CD14-positive monocyte (primary cell): ENCODE measurements at regions not wholly inside any gene's neighbourhood (a gene's known extent, or its start where the extent isn't known, plus 50 kb on each side); places are given as distances from the start of the nearest gene placed in this dataset.
"Not testable (repeated sequence)": the region's sequence is repeated elsewhere in the genome, so short reads cannot be mapped to it uniquely, and the experiment has no call there.

ENCODE experiments used
- DNase-seq, 3 donors: peaks; one replicate each; pipeline ENCODE4 v3.0.0-alpha.2; 2011 to 2022
- H2AFZ ChIP-seq: 2 replicates; pipeline ENCODE4 v1.6.0; 2012; ENCODE audit warnings: mild to moderate bottlenecking, low read depth, low read length, inconsistent platforms; ENCODE audit not compliant: insufficient read depth, poor library complexity, severe bottlenecking
- H3K27ac ChIP-seq, 2 donors: 1 replicate in 1 of 2; 2 replicates in 1 of 2; pipeline ENCODE4 v1.5.1; 2012 to 2013; ENCODE audit warnings: low read length in 2 of 2, control low read depth in 1 of 2, inconsistent platforms in 1 of 2, low read depth in 1 of 2, mild to moderate bottlenecking in 1 of 2
- H3K27me3 ChIP-seq, 2 donors: one replicate each; pipeline versions ENCODE4 v1.6.0 to v1.6.1; 2011 to 2013; ENCODE audit warnings: low read length in 2 of 2; ENCODE audit not compliant: control insufficient read depth in 2 of 2, insufficient read depth in 2 of 2
- H3K36me3 ChIP-seq, 2 donors: replicated peaks in 1 of 2; 1 replicate in 1 of 2; 2 replicates in 1 of 2; pipeline versions ENCODE4 v1.5.1 to v1.6.1; 2012 to 2013; ENCODE audit warnings: low read length in 2 of 2, control low read depth in 1 of 2, inconsistent platforms in 1 of 2, mild to moderate bottlenecking in 1 of 2; ENCODE audit not compliant: insufficient read depth in 2 of 2, control insufficient read depth in 1 of 2
- H3K4me1 ChIP-seq, 2 donors: 1 replicate in 1 of 2; 2 replicates in 1 of 2; pipeline versions ENCODE4 v1.5.1 to v1.6.1; 2012 to 2013; ENCODE audit warnings: low read length in 2 of 2, control low read depth in 1 of 2, inconsistent platforms in 1 of 2, mild to moderate bottlenecking in 1 of 2, moderate library complexity in 1 of 2; ENCODE audit not compliant: insufficient read depth in 2 of 2, control insufficient read depth in 1 of 2
- H3K4me2 ChIP-seq: replicated peaks from 2 replicates; pipeline ENCODE3; 2012; ENCODE audit warnings: low read length, moderate library complexity, mild to moderate bottlenecking; ENCODE audit not compliant: poor library complexity, severe bottlenecking; ENCODE audit errors: extremely low read depth
- H3K4me3 ChIP-seq, 3 experiments: fragments of 200-600 bp in 1 of 3; sonication (generic) in 1 of 3; replicated peaks in 1 of 3; 1 replicate in 2 of 3; 2 replicates in 1 of 3; pipeline ENCODE4 v1.5.1; 2011 to 2013; ENCODE audit warnings: low read length in 3 of 3, mild to moderate bottlenecking in 3 of 3, control low read depth in 2 of 3, low read depth in 2 of 3, inconsistent platforms in 1 of 3, moderate library complexity in 1 of 3
- H3K79me2 ChIP-seq: 2 replicates; pipeline ENCODE4 v1.6.0; 2012; ENCODE audit warnings: mild to moderate bottlenecking, control low read depth, inconsistent platforms, low read length, moderate library complexity; ENCODE audit not compliant: insufficient read depth
- H3K9ac ChIP-seq: 2 replicates; pipeline ENCODE4 v1.6.0; 2017; ENCODE audit warnings: low read length, mild to moderate bottlenecking; ENCODE audit not compliant: insufficient read depth, poor library complexity, severe bottlenecking
- H3K9me3 ChIP-seq, 2 donors: replicated peaks in 1 of 2; 1 replicate in 1 of 2; 2 replicates in 1 of 2; pipeline versions ENCODE4 v1.5.1 to v1.6.1; 2012 to 2013; ENCODE audit warnings: low read length in 2 of 2, control low read depth in 1 of 2; ENCODE audit not compliant: control insufficient read depth in 1 of 2, insufficient read depth in 1 of 2
- H4K20me1 ChIP-seq: 2 replicates; pipeline ENCODE4 v1.6.0; 2012; ENCODE audit warnings: mild to moderate bottlenecking, low read length, control low read depth, moderate library complexity; ENCODE audit not compliant: insufficient read depth
- H3K27ac Mint-ChIP-seq, 7 donors: one replicate each; pipeline ENCODE4 v1.8.0; 2020; ENCODE audit warnings: mild to moderate bottlenecking in 7 of 7, mixed read lengths in 7 of 7, moderate library complexity in 6 of 7, inconsistent platforms in 2 of 7
- H3K27me3 Mint-ChIP-seq, 3 donors: one replicate each; pipeline ENCODE4 v1.8.0; 2021 to 2022; ENCODE audit warnings: low read depth in 3 of 3, mild to moderate bottlenecking in 3 of 3, mixed read lengths in 3 of 3, moderate library complexity in 3 of 3, inconsistent platforms in 1 of 3
- H3K36me3 Mint-ChIP-seq, 2 donors: one replicate each; pipeline ENCODE4 v1.8.0; 2020; ENCODE audit warnings: mixed read lengths in 2 of 2, inconsistent platforms in 1 of 2, mild to moderate bottlenecking in 1 of 2
- H3K4me1 Mint-ChIP-seq: one replicate; pipeline ENCODE4 v1.8.0; 2020; ENCODE audit warnings: mild to moderate bottlenecking, mixed read lengths
- H3K4me3 Mint-ChIP-seq, 2 donors: one replicate each; pipeline ENCODE4 v1.8.0; 2020; ENCODE audit warnings: mild to moderate bottlenecking in 2 of 2, mixed read lengths in 2 of 2, moderate library complexity in 1 of 2
- H3K9me3 Mint-ChIP-seq, 7 donors: one replicate each; pipeline ENCODE4 v1.8.0; 2020 to 2022; ENCODE audit warnings: mixed read lengths in 7 of 7, mild to moderate bottlenecking in 6 of 7, moderate library complexity in 6 of 7, inconsistent platforms in 2 of 7
- CTCF ChIP-seq: fragments of 200-600 bp; IDR thresholded peaks from one replicate; pipeline ENCODE4 v1.8.0; 2022; ENCODE audit warnings: antibody characterized with exemption, mild to moderate bottlenecking
- WGBS: methylation state at CpG from one replicate; pipeline ENCODE4 v1.1.5; 2013; ENCODE audit warnings: missing lambda C conversion rate; ENCODE audit not compliant: insufficient coverage; 5-methylcytosine and 5-hydroxymethylcytosine counted together
- intact Hi-C, 2 donors: fragments of 100-400 bp; cut with micrococcal nuclease; formaldehyde crosslinking; loops; one replicate each; pipeline versions ENCODE4 v1.15.0 to v1.15.1; 2023

GRCh38 chr1:191438979-191439378 lies 719.3 kb upstream of the RGS18 start:
- no peak overlapping the region for H3K27ac ChIP-seq
- no peak overlapping the region for H3K4me3 Mint-ChIP-seq
- no CpG with 5 or more reads among the region's 1 CpG for WGBS
- H3K4me1 ChIP-seq = no peaks in the 10 kb centered on the region
- H4K20me1 ChIP-seq = no peaks in the 10 kb centered on the region
- intact Hi-C loops = no loop called here
- H3K4me1 Mint-ChIP-seq = no peaks in the 10 kb centered on the region
- no peak overlapping the region for H2AFZ ChIP-seq
- H3K36me3 Mint-ChIP-seq = no peaks in the 10 kb centered on the region
- H3K36me3 ChIP-seq = no peaks in the 10 kb centered on the region
- no peak overlapping the region for H3K27ac Mint-ChIP-seq
- peaks cover 3 to 10% (median 7%) of the 10 kb centered on the region in 7 donors for H3K9me3 Mint-ChIP-seq
- DNase-seq = no peak
- no peaks in the 10 kb centered on the region for H3K27me3 ChIP-seq
- no peak overlapping the region for H3K4me3 ChIP-seq
- no peak overlapping the region for H3K4me2 ChIP-seq
- no peak overlapping the region for H3K9ac ChIP-seq
- H3K79me2 ChIP-seq = no peaks in the 10 kb centered on the region
- no peak for TF ChIP-seq CTCF
- no peaks in the 10 kb centered on the region for H3K9me3 ChIP-seq
- no peaks in the 10 kb centered on the region for H3K27me3 Mint-ChIP-seq

GRCh38 chr1:191448279-191448678 lies 710.0 kb upstream of the RGS18 start:
- H3K4me1 Mint-ChIP-seq, H3K79me2 ChIP-seq, H3K4me2 ChIP-seq, H3K4me1 ChIP-seq, H2AFZ ChIP-seq, H3K9ac ChIP-seq, H3K27me3 Mint-ChIP-seq, H3K36me3 Mint-ChIP-seq, H3K27me3 ChIP-seq, H3K4me3 ChIP-seq, intact Hi-C loops, H4K20me1 ChIP-seq, H3K27ac Mint-ChIP-seq, H3K36me3 ChIP-seq, DNase-seq, H3K27ac ChIP-seq, H3K4me3 Mint-ChIP-seq: not testable (repeated sequence)
- WGBS = 94% methylated on average over 8 of the region's 9 CpGs
- peaks cover 2 to 34% (median 12%) of the 10 kb centered on the region in 7 donors for H3K9me3 Mint-ChIP-seq
- H3K9me3 ChIP-seq = peaks cover 11 to 15% of the 10 kb centered on the region in 2 donors
